GM19025 (cell line): ENCODE measurements at regions not wholly inside any gene's neighbourhood (a gene's known extent, or its start where the extent isn't known, plus 50 kb on each side); places are given as distances from the start of the nearest gene placed in this dataset.
A peak's percentile ranks its signal among the peaks of the same experiment; 100 is the strongest.
"Not testable (repeated sequence)": the region's sequence is repeated elsewhere in the genome, so short reads cannot be mapped to it uniquely, and the experiment has no call there.

Source experiments
- ATAC-seq: cut with Tn5 transposase; IDR thresholded peaks from one replicate; pipeline ENCODE4 v1.9.1; 2021; ENCODE audit warnings: mild to moderate bottlenecking, low read depth, moderate library complexity; ENCODE audit not compliant: unreplicated experiment

DNA sequence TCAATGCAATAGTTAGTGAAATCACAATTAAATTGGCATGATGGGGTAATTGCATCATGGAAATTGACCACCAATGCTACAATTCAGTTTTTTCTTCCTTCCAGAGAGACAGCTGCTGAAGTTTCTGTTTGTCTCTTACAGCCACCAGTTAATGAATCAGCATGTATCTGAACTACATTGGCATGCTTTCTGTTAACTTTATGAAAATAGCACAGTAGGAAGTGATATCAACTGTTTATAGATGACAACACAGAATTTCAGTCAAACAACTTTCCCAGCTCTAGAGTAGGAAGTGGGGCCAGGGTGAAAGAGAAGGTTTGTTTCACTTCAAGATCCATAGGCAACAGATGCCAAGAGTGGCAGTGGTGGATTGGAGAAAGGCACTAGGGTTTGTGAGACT, 339.6 kb upstream of the VWC2 start:
- no peak for ATAC-seq

DNA sequence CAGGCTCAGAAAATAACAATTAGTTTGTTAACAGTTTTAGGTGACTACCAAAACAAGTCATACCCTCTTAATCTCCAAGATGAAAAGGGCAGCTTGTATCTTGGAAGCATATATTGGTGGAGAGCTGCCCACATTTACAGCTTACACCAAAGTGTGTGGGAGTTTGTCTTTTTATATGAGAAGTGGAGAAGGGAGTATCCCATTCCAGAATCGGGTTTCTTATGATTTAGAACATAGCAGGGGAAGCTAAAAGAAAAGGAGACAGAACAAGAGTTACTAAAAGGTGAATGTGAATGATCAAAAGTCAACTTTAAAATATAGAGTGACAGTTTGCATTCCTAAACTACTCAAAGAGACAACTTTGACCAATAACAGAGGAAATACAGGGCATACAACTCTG, 338.6 kb upstream of the VWC2 start:
- ATAC-seq = no peak

DNA sequence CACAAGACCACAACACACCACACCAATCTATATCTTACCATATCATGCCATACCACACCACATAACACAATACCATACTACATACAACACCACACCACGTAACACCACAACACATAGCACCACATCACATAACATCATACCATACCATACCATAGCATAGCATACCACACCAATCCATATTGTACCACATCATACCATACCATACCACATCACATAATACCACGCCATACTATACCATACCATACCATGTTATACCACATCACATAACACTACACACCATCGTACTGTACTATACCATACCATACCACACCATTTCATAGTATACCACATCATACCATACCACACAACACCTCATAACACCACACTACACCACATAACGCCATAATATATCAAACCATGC, 335.2 kb upstream of the VWC2 start:
- ATAC-seq = no peak

DNA sequence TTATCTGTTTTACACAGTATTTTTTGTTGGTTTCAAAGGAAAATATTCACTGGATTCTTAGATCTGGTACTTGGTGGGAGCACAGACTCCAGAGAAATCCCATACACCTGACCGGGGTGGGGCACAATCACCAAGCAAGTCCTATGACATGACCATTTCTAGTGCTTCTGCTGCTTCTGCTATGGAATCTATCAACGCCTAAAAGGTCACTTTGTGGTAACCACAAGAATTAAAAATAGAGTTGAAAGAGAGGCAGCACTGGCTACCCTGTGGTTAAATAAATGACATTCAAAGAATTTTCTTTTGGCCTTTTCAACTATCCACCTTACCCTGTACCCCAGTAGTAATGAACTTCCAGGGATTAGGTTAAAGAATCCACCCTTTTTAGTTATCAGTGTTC, 329.9 kb upstream of the VWC2 start:
- ATAC-seq = no peak

DNA sequence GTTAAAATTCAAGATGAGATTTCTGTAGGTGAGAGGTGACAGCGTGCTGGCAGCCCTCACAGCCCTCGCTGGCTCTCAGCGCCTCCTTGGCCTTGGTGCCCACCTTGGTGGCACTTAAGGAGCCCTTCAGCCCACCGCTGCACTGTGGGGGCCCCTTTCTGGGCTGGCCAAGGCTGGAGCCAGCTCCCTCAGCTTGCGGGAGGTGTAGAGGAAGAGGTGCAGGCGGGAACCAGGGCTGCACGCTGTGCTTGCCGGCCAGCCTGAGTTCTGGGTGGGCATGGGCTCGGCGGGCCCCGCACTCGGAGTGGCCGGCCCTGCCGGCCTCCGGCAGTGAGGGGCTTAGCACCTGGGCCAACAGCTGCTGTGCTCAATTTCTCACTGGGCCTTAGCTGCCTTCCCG, 320.0 kb upstream of the VWC2 start:
- no peak for ATAC-seq

DNA sequence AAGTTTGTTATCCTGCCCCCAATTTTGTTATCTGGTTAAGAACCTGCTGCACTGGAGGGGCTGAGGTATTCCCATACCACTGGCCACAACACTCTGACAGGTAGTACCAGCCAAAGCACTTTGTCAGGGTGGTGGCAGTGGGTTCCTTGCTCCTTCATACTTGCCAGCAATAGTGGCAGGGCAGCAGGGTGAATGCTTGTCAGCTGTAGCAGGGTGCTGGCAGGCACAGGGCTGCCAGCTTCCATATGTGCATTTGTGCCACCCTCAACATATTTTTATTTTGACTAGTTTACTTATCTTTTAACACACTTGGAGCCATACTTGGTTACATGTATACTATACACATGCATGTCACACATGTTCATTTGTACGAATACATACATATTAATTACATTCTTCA, 294.0 kb upstream of the VWC2 start:
- no peak for ATAC-seq

DNA sequence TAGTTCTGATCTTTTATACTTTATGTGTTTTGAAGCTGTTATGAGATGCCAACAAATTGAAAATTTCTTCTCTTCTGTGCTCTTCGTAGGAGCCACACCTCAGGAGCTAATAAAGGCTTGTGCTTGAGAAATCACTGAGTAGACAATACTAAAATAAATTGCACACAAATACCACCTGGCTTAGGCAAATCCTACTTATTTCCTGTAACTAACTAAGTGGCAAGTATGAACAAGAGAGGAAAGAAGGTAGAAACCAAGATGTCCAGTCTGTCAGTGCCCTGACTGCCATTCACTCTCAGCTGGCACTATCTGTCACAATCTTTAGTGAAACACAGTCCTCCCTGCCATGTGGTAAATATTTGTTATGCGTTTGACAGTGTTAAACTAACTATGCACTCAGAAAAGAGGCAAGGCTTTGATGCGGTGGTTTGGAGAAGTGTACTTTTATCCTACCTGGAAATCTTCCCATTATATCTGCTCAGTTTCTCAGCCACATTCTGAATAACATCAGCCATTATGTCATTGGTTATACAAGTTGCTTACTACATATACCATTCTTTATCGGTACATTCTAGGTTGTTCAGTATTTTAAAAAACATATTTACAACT, 293.4 kb upstream of the VWC2 start:
- ATAC-seq = no peak

DNA sequence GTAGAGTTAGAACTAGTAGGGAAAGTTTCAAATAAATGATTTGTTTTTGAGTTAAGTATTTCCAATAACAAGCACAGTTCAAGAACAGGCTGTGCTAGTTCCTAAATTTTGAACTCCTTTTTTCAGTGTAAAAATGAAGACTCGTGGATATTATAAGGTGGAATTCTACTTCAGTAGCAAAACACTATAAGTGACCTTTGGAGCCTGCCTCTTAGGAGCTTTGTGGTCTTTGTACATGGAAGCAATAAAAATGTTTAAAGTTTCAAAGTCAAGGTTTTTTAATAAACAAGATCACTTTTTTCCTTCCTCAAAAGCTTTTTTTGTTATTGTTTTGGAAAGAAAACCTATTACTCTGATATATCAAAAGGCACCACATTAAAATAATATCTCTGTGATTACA, 292.4 kb upstream of the VWC2 start:
- ATAC-seq = no peak

DNA sequence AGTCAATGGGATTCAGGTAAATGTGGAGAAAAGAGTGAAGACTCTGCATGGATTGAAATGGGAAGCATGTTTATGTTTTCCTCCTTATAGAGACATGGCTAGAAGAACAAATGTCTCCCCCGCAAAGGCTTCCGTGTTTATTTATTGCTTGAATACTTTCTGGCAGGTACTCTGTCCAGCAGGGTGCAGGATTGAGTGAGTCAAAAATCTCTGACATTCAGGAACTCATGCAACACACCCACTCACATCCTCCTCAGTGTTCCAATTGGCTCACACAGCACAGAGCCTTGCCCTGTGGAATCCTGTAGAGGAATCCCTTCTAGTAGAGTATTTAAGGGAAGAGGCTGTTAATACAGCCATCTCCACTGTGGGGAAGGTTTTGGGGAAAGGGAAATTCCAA, 290.3 kb upstream of the VWC2 start:
- no peak for ATAC-seq

DNA sequence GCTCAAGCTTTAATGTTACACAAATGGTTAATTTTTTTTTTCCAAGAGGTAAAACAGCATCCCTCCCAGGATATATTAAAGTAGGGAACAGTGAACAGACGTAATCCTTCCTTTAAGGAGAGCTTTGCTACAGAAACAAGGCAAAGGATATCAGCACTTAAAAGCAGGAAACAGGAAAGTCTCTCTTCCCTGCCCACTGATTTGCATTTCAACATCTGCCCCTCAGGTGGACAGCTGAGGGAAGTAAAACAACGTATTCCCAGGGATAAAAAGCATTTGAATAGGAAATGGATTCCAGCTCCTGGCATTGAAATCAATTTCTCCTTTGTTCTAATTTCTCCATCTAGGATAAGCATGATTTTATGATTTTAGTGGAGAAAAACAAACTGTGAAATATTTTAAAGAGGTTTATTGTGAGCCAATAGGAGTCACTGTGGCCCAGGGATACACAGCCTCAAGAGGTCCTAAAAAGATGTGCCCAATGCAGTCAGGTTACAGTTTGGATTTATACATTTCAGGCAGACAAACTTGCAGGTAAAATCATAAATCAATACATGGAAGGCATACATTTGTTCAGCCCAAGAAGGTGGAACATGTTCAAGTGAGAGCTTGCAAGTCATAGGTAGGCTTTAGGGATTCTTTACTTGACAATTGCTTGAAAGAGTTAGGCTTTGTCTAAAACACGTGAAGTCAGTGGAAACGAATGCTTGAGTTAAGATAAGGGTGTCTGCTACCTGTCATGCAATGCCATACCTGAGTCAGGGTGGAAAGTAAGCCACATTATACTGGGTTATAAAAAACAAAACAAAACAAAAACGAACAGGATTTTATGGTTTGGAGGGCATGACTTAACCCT, 286.2 kb upstream of the VWC2 start:
- ATAC-seq = no peak

DNA sequence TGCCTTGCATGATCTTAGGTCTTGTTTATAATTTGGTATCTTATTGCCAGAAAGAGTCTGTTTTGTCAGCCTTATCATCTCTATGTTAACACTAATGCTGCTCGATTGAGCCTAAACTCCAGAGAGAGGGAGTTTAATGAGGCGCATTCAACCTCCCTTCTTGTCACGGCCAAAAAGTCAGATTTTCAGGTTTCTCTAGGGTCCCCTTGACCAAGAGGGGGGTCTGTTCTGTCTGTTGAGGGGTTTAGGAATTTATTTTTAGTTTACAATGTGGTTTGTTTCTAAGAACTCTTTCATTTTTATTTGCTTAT, 285.7 kb upstream of the VWC2 start:
- ATAC-seq = no peak

DNA sequence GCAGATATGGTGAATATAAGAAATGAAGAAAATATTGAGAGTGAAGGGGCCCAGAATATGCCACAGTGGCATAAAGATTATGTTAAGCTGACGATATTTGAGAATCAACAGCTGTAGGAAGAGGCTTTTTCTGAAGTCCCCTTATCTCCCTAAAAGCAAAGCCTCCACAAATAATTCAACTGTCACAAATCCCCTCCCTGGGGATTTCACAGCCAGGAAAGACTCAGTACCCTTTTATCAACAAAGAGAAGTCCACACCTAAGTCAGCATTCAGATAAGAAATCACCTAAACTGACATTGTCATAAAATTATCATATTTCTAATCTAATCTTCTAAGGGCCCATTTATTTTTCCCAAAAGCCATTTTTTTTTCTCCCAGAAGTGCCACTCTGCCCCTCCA, 284.9 kb upstream of the VWC2 start:
- no peak for ATAC-seq

DNA sequence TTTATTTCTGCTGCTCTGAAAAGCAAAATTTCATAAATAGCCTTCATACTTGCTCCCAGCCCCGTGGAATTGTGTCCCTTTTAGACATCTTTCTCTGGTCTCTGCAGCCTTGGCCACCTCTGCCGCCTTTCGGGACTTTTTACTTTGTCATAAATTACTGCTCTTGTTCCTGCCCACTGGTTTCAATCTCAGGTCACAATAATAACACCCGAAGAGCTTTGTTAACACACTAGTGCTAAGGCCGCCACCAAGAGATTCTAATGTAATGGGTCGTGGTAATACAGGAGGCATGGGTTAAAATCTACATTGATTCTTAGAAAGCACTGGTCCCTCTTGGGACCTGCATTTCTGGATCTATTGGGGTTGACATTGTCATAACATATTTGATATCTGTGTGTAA, 276.0 kb upstream of the VWC2 start:
- ATAC-seq = no peak

DNA sequence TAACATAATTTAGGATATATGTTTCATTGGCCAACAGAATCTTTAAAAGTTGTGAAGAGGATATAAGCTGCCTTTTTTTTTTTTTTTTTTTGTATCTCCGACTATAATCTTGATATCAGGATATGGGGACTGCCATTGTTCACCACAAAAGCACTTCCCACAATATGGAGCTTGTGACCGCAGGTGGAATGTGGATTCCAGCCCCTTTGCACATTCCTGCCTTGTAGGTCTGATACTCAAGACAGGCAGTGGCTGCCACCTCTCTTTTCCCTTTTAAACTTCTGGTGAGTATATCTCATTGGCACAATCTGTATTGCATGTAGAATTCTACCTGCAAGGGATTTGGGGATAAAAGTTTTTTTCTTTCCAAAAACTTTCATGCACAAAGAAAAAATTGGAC, 272.7 kb upstream of the VWC2 start:
- no peak for ATAC-seq

DNA sequence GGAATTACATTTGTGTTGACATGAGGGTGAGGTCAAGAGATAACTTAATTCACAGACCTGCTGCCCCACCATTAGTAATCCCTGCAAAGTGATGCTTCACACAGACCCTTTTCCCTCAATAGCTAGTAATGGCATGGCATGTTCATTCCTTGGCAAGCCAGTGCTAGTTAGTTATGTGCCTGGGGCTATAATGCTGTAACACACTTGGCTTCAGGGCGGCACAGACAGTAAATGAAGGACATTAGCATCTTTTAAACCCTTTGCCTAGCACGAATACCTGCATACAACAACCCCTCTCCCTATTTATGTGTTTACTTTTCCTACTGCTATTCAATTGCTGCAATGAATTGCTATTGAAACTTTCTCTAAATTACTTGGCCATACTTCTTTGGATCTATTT, 266.2 kb upstream of the VWC2 start:
- ATAC-seq = not testable (repeated sequence)

DNA sequence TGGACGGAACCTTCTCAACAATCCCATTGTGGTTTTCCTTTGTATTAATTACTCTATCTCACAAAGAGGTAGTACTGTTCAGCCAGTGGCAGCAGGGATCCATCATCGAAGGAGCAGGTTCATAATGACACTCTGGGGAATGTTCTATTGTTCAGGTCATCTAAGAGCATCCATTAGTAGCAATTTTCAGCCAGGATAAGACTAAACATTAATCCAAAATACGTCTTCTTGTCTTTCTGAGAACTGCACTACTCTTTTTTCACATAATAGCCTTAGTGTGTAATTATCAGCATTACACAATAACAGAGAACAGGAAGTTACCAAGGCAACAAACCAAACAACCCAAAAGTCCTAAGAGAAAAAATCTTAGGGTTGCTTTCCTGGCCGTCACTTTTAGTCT, 259.5 kb upstream of the VWC2 start:
- ATAC-seq = no peak

DNA sequence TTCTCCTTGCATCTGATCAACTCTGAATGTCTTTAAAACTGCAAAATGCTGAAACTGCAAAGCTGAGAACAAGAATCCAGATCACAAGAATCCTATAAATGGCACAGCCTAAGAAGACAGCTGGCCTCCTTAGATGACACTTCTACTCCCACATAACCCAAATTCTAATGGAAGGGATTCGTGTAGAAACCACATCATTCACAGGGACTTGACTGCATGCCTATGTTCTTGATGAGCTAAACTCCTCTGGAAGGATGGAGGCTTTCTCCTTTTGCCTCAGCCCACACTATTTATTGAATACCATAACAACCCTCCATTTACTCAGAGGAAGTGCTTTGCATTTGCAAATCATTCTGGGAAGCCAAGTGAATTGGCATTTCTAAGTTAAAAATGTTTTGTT, 252.5 kb upstream of the VWC2 start:
- no peak for ATAC-seq

DNA sequence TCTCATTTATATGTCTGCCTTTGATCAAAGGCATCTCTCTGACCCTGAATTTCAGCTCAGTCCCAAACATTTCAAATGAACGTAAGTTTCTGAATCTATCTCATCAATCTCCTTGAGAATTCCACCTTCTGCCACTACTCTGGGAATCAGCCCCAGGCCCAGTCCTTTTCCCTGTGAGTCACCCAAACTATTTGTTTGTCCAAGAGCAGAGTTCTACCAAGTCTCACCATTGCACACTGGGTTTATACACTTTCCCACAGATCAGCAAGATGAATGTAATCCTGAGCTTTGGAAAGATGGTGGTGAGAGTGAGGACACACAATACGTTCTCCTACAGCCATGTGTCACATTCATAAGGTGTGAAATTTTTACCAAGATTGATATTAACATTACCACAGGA, 251.3 kb upstream of the VWC2 start:
- no peak for ATAC-seq

DNA sequence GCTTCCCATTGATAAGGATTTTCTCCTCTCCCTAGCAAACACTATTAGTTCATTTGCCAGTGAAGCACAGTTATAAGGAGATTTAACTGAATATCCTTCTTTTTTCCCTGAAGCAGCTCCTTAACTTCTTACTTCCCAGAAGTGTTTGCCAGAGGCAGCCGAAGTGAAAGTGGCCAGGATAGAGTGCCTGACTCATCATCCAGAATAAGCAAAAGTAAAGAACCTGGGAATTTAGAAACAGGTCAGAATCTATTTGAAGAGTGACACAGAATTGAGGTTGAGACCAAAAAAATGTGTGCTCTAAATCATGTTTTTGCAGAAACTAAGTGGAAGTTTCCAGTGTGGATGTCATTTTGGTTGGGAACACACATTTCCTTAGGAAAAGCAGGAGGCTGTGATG, 249.6 kb upstream of the VWC2 start:
- ATAC-seq = no peak

DNA sequence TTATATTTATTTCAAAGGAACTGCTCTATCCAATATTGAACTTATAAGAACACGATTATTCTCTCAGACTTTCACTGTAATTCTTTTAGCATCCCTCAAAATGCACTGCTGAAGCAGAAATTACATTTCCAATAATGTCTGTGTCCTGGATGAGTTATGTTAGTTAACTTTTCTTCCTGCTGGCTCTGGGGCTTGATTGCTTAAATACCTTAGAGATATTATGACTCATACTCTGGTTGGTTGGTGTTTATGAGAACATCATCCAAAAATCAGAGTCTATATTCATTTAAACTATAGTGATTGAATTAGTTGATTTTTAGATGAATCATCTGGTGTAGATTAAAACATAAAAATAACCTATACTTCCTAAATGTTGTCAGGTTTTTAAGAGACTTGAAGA, 246.3 kb upstream of the VWC2 start:
- ATAC-seq = no peak

DNA sequence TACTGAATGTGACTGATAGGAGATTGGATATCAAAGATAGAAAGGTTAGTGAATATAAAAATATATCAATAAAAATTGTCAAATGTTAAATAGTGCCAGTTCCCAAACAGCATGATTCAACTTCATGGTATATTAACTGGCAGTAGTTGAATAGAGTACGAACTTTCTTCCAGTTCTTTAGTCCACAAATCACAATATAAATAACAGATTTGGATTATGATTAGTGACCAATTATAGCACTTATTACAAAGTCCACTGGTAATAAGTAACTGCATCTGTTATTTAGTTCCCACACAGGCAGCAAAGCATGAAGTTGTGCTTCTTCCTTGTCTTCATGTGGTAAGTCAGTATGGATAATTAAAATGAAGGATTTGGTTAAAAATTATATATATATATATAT, 243.0 kb upstream of the VWC2 start:
- ATAC-seq = no peak

DNA sequence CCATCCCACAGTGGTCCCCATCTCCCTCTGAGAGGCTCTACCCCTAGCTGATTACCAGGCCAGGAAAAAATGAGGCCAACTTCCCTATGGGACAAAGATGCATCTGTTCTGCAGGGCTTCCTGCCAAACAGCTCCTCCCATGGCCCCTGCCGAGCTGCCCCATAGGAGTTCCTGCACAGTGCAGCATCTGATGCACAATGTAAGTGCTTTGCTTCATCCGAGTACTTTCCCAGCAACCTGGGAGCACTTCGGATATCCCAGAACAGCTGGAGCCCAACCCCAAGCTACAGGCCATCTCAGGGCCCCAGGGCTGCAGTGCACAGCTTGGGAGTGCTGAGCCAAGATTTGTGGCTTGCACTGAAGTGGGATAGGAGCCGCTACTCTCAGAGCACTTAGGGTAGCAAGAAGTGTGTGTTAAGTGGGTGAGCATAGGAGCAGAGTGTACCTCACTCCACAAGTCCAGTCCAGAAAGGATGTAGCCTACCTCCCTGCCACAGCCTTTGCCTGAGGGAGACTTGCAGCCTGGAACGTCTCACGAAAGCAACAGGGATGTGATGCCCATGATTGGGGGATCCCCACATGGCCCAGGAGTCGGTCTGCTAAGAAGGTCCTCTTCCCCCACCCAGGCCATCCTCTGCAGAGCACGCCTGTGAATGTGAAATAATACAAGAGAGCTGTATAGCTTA, 209.6 kb upstream of the VWC2 start:
- peak; percentile 33 for ATAC-seq
